ENCODE measurements at regions not wholly inside any gene's neighbourhood (a gene's known extent, or its start where the extent isn't known, plus 50 kb on each side); places are given as distances from the start of the nearest gene placed in this dataset.

DNA sequence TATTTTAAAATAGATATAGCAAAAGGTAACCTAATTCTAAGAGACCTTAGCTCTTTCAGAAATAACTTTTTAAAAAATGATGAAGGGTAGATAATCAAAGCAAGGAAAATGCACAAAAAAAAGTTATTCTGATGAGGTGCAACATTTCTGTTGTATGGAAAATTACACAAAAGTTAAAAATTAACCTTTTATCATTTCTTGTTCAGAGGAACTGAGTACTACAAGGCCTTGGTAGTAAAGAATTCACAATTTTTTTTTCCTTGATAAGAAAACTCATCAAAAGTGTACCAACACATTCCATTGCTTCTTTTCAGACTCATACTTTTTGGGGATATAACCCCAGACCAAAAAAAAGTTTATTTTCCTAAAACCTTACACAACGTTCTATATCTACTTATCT is 213.0 kb downstream of the IL15 start:
- DNase-seq (ENCODE audit: low read depth): no peak

DNA sequence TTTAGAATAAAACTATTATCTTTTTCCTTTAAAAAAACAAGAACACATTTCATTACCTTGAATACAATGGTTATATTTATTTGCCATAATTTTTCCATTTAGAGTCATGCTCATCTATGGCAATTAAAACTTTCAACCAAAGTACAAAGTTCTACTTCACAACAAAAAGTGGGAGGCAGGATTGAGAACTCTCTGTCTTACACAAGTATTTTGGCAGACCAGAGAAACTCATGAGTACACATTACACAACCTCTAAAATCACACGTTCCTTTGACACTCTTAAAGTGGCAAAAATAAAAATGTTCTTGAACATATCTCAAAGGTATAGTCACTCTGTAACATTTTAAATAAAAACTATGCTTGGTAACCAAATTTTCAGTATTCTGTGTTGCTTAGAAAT is 213.4 kb downstream of the IL15 start:
- no peak for DNase-seq (ENCODE audit: low read depth)
- TF ChIP-seq, protein P1, sequence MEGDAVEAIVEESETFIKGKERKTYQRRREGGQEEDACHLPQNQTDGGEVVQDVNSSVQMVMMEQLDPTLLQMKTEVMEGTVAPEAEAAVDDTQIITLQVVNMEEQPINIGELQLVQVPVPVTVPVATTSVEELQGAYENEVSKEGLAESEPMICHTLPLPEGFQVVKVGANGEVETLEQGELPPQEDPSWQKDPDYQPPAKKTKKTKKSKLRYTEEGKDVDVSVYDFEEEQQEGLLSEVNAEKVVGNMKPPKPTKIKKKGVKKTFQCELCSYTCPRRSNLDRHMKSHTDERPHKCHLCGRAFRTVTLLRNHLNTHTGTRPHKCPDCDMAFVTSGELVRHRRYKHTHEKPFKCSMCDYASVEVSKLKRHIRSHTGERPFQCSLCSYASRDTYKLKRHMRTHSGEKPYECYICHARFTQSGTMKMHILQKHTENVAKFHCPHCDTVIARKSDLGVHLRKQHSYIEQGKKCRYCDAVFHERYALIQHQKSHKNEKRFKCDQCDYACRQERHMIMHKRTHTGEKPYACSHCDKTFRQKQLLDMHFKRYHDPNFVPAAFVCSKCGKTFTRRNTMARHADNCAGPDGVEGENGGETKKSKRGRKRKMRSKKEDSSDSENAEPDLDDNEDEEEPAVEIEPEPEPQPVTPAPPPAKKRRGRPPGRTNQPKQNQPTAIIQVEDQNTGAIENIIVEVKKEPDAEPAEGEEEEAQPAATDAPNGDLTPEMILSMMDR (IDR thresholded peaks at IDR 0.05; ENCODE audit: insufficient read depth, low read depth, low read length, missing control alignments): no peak
- H3K4me3 ChIP-seq (ENCODE audit: low read depth, low read length): no peak overlapping the region

More for the DNA sequence above, 213.0 kb downstream of the IL15 start:
- no peak overlapping the region for H3K4me3 ChIP-seq (ENCODE audit: low read depth, low read length)
- TF ChIP-seq, protein P1 (IDR thresholded peaks at IDR 0.05; ENCODE audit: insufficient read depth, low read depth, low read length, missing control alignments): no peak

DNA sequence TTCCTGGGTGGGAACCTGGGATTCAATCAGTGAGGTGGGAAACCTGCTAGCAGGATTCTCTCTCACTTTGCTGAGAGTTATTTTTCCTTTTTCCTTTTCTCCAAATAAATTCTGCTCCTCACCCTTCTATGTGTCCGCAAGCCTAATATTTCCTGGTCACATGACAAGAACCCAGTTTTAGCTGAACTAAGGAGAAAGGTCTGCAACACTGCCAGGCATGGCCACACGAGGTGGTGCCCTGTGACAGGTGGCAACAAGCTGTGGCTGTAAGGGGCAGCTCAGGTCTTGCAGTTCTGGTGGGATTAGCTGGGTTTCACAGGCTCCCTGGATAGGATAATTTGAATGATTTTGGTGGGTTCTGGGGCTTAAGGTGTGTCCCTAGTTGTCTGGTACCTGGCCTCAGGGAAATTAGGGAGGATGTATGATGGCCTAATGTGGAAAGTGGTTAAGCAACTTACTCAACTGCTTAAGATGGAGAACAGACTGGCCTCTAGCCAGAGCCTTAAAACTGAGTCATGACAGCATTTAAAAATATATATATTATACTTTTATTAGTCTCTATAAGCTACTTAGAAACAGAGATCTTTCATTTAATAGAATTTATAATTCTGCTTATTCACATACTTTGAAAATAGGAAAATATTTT is 215.0 kb downstream of the IL15 start:
- TF ChIP-seq, protein P1 (IDR thresholded peaks at IDR 0.05; ENCODE audit: insufficient read depth, low read depth, low read length, missing control alignments): no peak
- H3K4me3 ChIP-seq (ENCODE audit: low read depth, low read length): no peak overlapping the region
- no peak for DNase-seq (ENCODE audit: low read depth)

DNA sequence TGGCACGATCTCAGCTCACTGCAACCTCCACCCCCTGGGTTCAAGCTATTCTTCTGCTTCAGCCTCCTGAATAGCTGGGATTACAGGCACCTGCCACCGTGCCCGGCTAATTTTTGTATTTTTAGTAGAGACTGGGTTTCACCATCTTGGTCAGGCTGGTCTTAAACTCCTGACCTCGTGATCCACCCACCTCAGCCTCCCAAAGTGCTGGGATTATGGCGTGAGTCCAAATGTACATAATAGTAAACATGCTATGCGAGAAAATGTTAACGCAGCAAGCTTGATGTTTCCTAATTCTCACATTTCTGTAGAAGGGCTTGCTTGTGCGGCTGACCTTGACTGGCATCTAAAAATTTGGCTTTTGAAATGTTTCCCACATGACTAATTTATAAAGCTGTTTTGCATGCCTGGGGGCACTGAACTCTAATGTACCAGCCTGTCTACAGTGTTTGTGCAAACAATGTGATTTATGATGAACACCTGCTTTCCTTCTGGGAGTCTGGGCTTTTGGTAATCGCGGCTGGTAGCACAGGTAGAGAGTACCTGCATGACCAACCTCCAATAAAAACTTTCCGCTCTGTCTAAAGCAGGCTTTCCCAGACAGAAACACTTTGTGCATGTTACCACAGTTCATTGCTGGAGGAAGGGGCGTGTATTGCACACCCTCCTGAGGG is 216.8 kb downstream of the IL15 start:
- DNase-seq (ENCODE audit: low read depth): no peak
- no peak overlapping the region for H3K4me3 ChIP-seq (ENCODE audit: low read depth, low read length)
- TF ChIP-seq, protein P1 (IDR thresholded peaks at IDR 0.05; ENCODE audit: insufficient read depth, low read depth, low read length, missing control alignments): no peak

DNA sequence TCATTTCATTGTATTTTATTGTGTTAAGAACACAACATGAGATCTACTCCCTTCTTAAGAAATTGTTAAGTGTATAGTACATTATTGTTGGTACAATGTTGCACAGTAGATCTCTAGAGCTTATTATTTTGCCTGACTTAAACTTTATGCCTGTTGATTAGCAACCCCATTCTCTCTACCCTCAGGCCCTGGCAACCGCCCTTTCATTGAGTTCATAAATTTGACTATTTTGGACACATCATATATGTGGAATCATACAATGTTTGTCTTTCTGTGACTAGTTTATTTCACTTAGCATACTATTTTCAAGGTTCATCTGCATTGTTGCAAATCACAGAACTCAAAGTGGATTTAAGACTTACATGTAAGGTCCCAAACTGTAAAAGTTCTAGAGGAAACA is 222.1 kb downstream of the IL15 start:
- H3K4me3 ChIP-seq (ENCODE audit: low read depth, low read length): no peak overlapping the region
- DNase-seq (ENCODE audit: low read depth): no peak
- TF ChIP-seq, protein P1 (IDR thresholded peaks at IDR 0.05; ENCODE audit: insufficient read depth, low read depth, low read length, missing control alignments): no peak

DNA sequence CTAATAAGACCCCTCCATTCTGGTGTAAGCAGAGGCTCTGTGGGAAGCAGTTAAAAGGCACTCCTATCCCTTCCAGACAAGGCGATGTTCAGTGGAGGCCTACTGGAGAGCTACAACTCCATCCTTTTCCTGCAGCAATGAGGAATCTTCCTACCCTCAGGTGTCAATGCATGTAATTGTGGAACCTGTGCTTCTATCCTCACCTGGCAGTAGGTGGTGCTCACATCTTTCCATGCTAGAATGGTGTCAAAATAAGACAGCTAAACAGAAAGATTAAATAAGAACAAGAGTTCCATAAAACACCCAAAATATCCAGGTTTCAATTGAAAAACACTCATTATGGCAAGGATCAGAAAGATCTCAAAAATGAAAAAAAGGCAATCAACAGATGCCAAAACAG is 224.6 kb downstream of the IL15 start:
- peak; percentile 5 for DNase-seq (ENCODE audit: low read depth)
- H3K4me3 ChIP-seq (ENCODE audit: low read depth, low read length): no peak overlapping the region
- TF ChIP-seq, protein P1 (IDR thresholded peaks at IDR 0.05; ENCODE audit: insufficient read depth, low read depth, low read length, missing control alignments): no peak
